ENCODE measurements at regions not wholly inside any gene's neighbourhood (a gene's known extent, or its start where the extent isn't known, plus 50 kb on each side); places are given as distances from the start of the nearest gene placed in this dataset.

DNA sequence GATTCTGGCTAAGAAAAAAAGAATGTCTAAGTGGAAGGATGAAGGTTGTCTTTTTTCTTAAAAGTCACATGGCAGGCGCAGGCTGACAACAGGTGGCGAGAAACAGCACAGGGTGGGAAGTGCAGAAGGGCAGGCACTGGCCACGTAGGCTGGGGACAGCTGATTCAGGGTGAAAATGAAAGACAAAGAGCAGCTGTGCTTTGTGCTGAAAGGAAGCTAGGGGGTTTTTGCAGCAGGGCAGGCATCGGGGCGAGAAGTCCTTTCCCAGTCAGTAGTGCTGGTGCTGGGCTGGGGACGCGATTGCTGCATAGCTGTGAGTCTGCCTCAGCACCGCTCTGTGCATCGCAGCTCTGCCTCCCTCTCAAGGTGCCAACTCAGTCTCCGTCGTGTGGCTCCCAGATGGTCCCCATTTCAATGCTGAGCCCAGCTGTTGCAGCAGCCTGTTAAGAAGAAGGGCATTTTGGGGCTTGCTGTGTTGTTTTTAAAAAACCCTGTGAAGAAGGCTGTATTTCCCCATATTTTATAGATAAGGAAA is 183.1 kb upstream of the CCL2 start:
- TF ChIP-seq CTCF (IDR thresholded peaks at IDR 0.05) (no peak), POLR2AphosphoS5 (IDR thresholded peaks at IDR 0.05) (no peak), POLR2A (IDR thresholded peaks at IDR 0.05) (no peak)

All from gastroesophageal sphincter (tissue), 3 donors.